Heart right ventricle (tissue), 16 donors: ENCODE measurements at regions not wholly inside any gene's neighbourhood (a gene's known extent, or its start where the extent isn't known, plus 50 kb on each side); places are given as distances from the start of the nearest gene placed in this dataset.

Source experiments
- ATAC-seq, 8 donors: fragments of 200-7000 bp; cut with Tn5 transposase; one replicate each; pipeline ENCODE4 v1.9.1; 2020; ENCODE audit warnings: mild to moderate bottlenecking in 8 of 8, moderate library complexity in 8 of 8, moderate number of reproducible peaks in 1 of 8
- DNase-seq, 2 donors: peaks; one replicate each; pipeline ENCODE4 v3.0.0-alpha.2; 2020
- H3K27ac ChIP-seq, 10 donors: fragments of 200-600 bp; sonication (generic) in 2 of 10; one replicate each; pipeline versions ENCODE4 v1.5.0 to v1.8.0; 2020 to 2022; ENCODE audit warnings: mild to moderate bottlenecking in 3 of 10
- H3K27me3 ChIP-seq, 7 donors: fragments of 200-600 bp; one replicate each; pipeline ENCODE4 v1.8.0; 2021 to 2022; ENCODE audit warnings: mild to moderate bottlenecking in 2 of 7
- H3K36me3 ChIP-seq, 9 donors: fragments of 200-600 bp; sonication (generic) in 1 of 9; one replicate each; pipeline versions ENCODE4 v1.5.0 to v1.8.0; 2020 to 2022; ENCODE audit warnings: mild to moderate bottlenecking in 2 of 9
- H3K4me1 ChIP-seq, 9 donors: fragments of 200-600 bp; sonication (generic) in 1 of 9; one replicate each; pipeline versions ENCODE4 v1.5.0 to v1.8.0; 2020 to 2022; ENCODE audit warnings: mild to moderate bottlenecking in 4 of 9
- H3K4me3 ChIP-seq, 10 donors: fragments of 200-600 bp; sonication (generic) in 2 of 10; one replicate each; pipeline versions ENCODE4 v1.5.0 to v1.8.0; 2020 to 2022; ENCODE audit warnings: mild to moderate bottlenecking in 7 of 10, moderate library complexity in 2 of 10
- H3K9me3 ChIP-seq, 11 donors: fragments of 200-600 bp in 10 of 11; sonication (generic) in 2 of 11; one replicate each; pipeline versions ENCODE4 v1.5.0 to v1.8.0; 2013 to 2022; ENCODE audit warnings: mild to moderate bottlenecking in 2 of 11, control low read depth in 1 of 11, moderate library complexity in 1 of 11
- WGBS, 2 donors: extraction: QIAGEN DNeasy Blood & Tissue Kit; methylation state at CpG; one replicate each; pipeline ENCODE4 v1.1.7; 2013; ENCODE audit warnings: inconsistent platforms in 1 of 2; 5-methylcytosine and 5-hydroxymethylcytosine counted together
- intact Hi-C, 10 donors: fragments of 100-400 bp; cut with DNase I; formaldehyde crosslinking; loops; one replicate each; pipeline versions ENCODE4 v1.11.1 to v1.14.2; 2022
- TF ChIP-seq, protein P1 (sequence below), 9 donors: fragments of 200-600 bp; sonication (generic) in 2 of 9; IDR thresholded peaks; one replicate each; pipeline versions ENCODE4 v1.5.0 to v1.8.0; 2021 to 2022; ENCODE audit warnings: antibody characterized with exemption in 9 of 9, mild to moderate bottlenecking in 5 of 9, moderate library complexity in 1 of 9
- donor health status: Arrhythmogenic right ventricular cardiomyopathy.
- donor health status: ischemic (EF 13 %, LVEDD 7.1; RV severe dilation, severe dysfunction).
- donor health status: healthy with polysubstance abuse.
- donor health status: DM: no; HTN: yes; CAD: no.
- donor health status: DM: no; HTN: no; CAD: no.
- donor health status: ischemic (EF 25% LVEDD 6.9; RV normal size, moderate dysfunction).
- donor health status: ischemic (EF 25% LVEDD 5.7; RV mildly dilated, moderate dysfunction).
- donor health status: healthy.
- donor health status: DM: yes; HTN: yes; CAD: no.
- donor health status: Ischemic cardiomyopathy.
- donor health status: ischemic (EF 35%, LVEDD 5.7; RV mildly dilated, moderate dysfunction).
- donor health status: nonischemic (EF 11% LVEDD 7.7; RV severe dilation, severe dysfunction).
- donor health status: DM: yes; HTN: yes; CAD: no.
- donor health status: PGD.
- donor health status: ischemic (EF 29% LVEDD 5.4; RV normal size, mild dysfunction).
- donor health status: nonischemic (EF 23%, LVEDD 6.1; RV moderate dilation, normal function).

DNA sequence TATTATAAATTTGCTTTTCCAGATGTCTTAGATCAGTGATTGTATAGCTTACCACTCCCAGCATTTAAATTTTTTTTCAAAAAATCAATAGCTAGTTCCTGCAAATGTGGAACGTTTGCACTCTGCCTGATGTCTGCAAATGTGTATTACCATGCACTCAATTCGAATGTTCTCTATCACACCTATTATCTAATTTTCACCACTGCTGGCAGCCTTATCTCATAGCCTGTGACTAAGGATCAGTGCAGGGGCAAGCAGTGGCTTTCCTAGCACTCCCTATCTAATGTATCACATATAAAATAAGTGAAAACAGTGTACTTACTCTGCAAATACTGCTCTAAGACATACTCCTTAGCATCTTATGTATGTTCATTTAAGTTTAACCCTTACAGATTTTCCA, 196.3 kb upstream of the PLSCR5 start:
- no peak for DNase-seq
- Histone ChIP-seq H3K27me3 (no peaks in the 10 kb centered on the region), H3K4me3 (no peak overlapping the region), H3K4me1 (no peaks in the 10 kb centered on the region), H3K9me3 (no peaks in the 10 kb centered on the region), H3K36me3 (no peaks in the 10 kb centered on the region), H3K27ac (no peak overlapping the region)
- intact Hi-C loops: no loop called here
- TF ChIP-seq, protein P1, sequence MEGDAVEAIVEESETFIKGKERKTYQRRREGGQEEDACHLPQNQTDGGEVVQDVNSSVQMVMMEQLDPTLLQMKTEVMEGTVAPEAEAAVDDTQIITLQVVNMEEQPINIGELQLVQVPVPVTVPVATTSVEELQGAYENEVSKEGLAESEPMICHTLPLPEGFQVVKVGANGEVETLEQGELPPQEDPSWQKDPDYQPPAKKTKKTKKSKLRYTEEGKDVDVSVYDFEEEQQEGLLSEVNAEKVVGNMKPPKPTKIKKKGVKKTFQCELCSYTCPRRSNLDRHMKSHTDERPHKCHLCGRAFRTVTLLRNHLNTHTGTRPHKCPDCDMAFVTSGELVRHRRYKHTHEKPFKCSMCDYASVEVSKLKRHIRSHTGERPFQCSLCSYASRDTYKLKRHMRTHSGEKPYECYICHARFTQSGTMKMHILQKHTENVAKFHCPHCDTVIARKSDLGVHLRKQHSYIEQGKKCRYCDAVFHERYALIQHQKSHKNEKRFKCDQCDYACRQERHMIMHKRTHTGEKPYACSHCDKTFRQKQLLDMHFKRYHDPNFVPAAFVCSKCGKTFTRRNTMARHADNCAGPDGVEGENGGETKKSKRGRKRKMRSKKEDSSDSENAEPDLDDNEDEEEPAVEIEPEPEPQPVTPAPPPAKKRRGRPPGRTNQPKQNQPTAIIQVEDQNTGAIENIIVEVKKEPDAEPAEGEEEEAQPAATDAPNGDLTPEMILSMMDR (IDR thresholded peaks at IDR 0.05): no peak
- WGBS, 2 donors: 27 to 28% methylated on average over 2 of the region's 2 CpGs
- ATAC-seq: no peak

DNA sequence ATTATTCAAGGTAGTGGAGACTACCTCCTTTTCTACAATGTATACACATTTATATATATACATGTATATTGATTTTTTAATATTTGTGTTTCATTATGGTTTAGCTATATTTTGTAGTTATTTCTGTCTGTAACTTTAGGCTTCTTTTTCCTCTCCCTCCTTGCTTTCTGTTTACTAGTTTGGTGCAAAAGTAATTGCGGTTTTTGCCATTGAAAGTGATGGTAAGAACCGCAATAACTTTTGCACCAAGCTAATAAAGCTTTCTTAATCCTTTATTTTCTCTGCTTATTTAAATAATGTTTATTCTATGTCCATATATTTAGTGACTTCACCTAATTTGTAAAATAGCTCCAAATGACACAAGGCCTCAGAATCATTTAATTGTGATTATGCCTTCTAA, 195.3 kb upstream of the PLSCR5 start:
- 86 to 94% methylated on average over 2 of the region's 2 CpGs for WGBS, 2 donors

DNA sequence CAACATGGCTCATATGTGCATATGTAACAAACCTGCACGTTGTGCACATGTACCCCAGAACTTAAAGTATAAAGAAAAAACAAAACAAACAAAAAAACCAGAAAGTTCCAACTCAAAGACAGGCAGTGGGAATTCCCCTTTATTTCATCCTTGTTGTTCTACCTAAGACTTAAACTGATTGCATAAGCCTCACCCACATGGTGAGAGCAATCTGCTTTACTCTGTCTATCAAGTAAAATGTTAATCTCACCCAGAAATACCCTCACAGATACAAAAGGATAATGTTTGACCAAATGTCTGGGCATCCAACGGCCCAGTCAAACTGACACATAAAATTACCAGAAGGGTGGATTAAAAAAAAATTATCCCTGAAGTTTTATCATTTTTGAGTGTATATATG, 190.9 kb upstream of the PLSCR5 start:
- Histone ChIP-seq H3K4me1 (no peaks in the 10 kb centered on the region), H3K9me3 (no peaks in the 10 kb centered on the region), H3K27ac (no peak overlapping the region), H3K36me3 (no peaks in the 10 kb centered on the region), H3K4me3 (no peak overlapping the region), H3K27me3 (no peaks in the 10 kb centered on the region)
- no peak for ATAC-seq
- 47 to 52% methylated on average over 2 of the region's 2 CpGs for WGBS, 2 donors
- TF ChIP-seq, protein P1 (IDR thresholded peaks at IDR 0.05): no peak
- intact Hi-C loops: no loop called here
- DNase-seq: no peak

More for the DNA sequence above, 195.3 kb upstream of the PLSCR5 start:
- Histone ChIP-seq H3K27me3 (no peaks in the 10 kb centered on the region), H3K4me3 (no peak overlapping the region), H3K4me1 (no peaks in the 10 kb centered on the region), H3K36me3 (no peaks in the 10 kb centered on the region), H3K27ac (no peak overlapping the region), H3K9me3 (no peaks in the 10 kb centered on the region)
- ATAC-seq (no peak), DNase-seq (no peak)
- TF ChIP-seq, protein P1 (IDR thresholded peaks at IDR 0.05): no peak
- intact Hi-C loops: no loop called here

DNA sequence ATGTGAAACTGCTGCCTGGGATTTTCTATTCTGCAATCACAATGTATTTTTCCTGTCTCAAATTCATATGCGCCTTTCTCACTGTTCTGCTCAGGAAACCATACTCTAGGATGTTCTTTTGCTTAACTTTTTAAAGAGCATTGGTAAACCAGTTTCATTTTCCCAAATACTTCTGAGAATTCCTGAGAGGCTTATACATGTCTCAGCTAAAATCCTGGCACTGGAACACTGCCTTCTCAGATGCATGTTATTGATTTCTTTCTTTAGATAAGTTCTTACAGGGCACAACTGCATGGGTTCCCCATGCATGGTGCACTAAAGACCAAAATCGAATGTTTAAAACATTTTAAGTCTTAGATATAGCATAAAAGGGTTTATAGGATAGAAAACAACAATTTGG, 178.3 kb upstream of the PLSCR5 start:
- H3K9me3 ChIP-seq: no peaks in the 10 kb centered on the region
- TF ChIP-seq, protein P1 (IDR thresholded peaks at IDR 0.05): no peak
- no peaks in the 10 kb centered on the region for H3K36me3 ChIP-seq
- H3K27me3 ChIP-seq: no peaks in the 10 kb centered on the region
- DNase-seq: no peak
- intact Hi-C loops: no loop called here
- no peak overlapping the region for H3K27ac ChIP-seq
- no peak overlapping the region for H3K4me3 ChIP-seq
- no peaks in the 10 kb centered on the region for H3K4me1 ChIP-seq
- no peak for ATAC-seq
- WGBS, 2 donors: 74 to 77% methylated on average over 2 of the region's 2 CpGs

DNA sequence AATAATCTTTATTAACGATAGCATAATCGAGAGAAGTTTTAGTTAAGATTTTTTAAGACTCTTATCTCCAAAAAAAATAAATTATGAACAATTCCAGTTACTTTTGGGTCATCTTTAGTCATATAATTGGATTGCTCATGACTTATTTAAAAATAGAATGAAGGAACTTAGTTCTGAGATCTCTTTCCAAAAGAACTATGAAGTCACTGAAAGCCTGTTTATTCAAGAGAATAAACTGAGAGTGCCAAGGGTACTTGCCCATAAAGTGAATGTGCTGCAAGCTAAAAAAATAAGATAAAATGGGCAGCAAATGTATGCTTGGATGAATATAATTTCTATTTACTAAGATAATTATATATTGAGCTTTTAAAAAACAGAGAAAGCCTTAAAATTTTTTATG, 176.5 kb upstream of the PLSCR5 start:
- Histone ChIP-seq H3K27me3 (no peaks in the 10 kb centered on the region), H3K4me1 (no peaks in the 10 kb centered on the region), H3K36me3 (no peaks in the 10 kb centered on the region), H3K9me3 (no peaks in the 10 kb centered on the region), H3K4me3 (no peak overlapping the region), H3K27ac (no peak overlapping the region)
- 64 to 65% methylated on average over 2 of the region's 2 CpGs for WGBS, 2 donors
- intact Hi-C loops: no loop called here
- TF ChIP-seq, protein P1 (IDR thresholded peaks at IDR 0.05): no peak
- ATAC-seq (no peak), DNase-seq (no peak)
